Osteoblast (primary cell): ENCODE measurements at regions not wholly inside any gene's neighbourhood (a gene's known extent, or its start where the extent isn't known, plus 50 kb on each side); places are given as distances from the start of the nearest gene placed in this dataset.

Experiments used
- DNase-seq: peaks from one replicate; pipeline ENCODE4 v3.0.0; 2011; ENCODE audit warnings: low spot score, mixed read lengths; ENCODE audit not compliant: insufficient read length; ENCODE audit errors: missing footprints
- H2AFZ ChIP-seq: 2 replicates; pipeline ENCODE4 v1.6.0; 2011; ENCODE audit warnings: mild to moderate bottlenecking, low read length
- H3K27ac ChIP-seq: 2 replicates; pipeline ENCODE4 v1.5.1; 2011; ENCODE audit warnings: mild to moderate bottlenecking, low read depth, low read length, moderate library complexity
- H3K27me3 ChIP-seq: 2 replicates; pipeline ENCODE4 v1.6.0; 2012; ENCODE audit warnings: mild to moderate bottlenecking, control low read depth, inconsistent platforms, low read length, moderate library complexity; ENCODE audit not compliant: insufficient read depth
- H3K36me3 ChIP-seq: 2 replicates; pipeline ENCODE4 v1.5.1; 2011; ENCODE audit warnings: mild to moderate bottlenecking, low read length, control low read depth, moderate library complexity; ENCODE audit not compliant: insufficient read depth
- H3K4me1 ChIP-seq: 2 replicates; pipeline ENCODE4 v1.5.1; 2011; ENCODE audit warnings: mild to moderate bottlenecking, low read length, control low read depth, moderate library complexity; ENCODE audit not compliant: insufficient read depth
- H3K4me2 ChIP-seq: 2 replicates; pipeline ENCODE4 v1.6.0; 2011; ENCODE audit warnings: mild to moderate bottlenecking, low read length; ENCODE audit not compliant: insufficient read depth
- H3K4me3 ChIP-seq: fragments of 200-600 bp; sonication (generic); 3 replicates; pipeline ENCODE4 v1.5.1; 2012; ENCODE audit warnings: mild to moderate bottlenecking, low read length, inconsistent platforms; ENCODE audit not compliant: insufficient read depth
- H3K79me2 ChIP-seq: 2 replicates; pipeline ENCODE4 v1.6.0; 2012; ENCODE audit warnings: mild to moderate bottlenecking, low read length, control low read depth, inconsistent platforms; ENCODE audit not compliant: insufficient read depth
- H3K9me3 ChIP-seq: 2 replicates; pipeline ENCODE4 v1.5.1; 2011; ENCODE audit warnings: low read depth, low read length, control low read depth
- H4K20me1 ChIP-seq: 2 replicates; pipeline ENCODE4 v1.6.0; 2012; ENCODE audit warnings: mild to moderate bottlenecking, low read length, control low read depth; ENCODE audit not compliant: insufficient read depth
- TF ChIP-seq, protein P1 (sequence below): IDR thresholded peaks from 2 replicates; pipeline ENCODE4 v1.5.1; 2011; ENCODE audit warnings: mild to moderate bottlenecking, low read depth, low read length, moderate library complexity; ENCODE audit errors: extremely low read depth

DNA sequence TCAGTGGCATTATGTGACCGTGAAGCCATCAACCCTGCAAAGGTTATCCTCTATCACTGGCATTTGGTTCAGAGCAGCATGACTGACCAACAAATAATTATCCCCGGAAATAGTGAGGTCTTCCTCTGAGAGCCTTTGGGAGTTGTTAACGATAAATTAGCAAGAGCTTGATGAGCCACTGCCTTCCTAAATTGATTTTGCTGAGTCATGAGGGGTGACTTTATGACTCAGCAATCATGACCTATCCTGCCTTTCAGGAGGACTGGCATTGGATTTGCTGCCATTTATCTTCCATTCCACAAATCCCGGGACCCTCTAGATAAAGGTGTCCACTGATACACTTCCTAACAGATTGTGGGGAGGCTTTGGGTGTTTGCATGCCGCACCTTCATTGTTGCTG lies 80.8 kb upstream of the MTNR1B start:
- Histone ChIP-seq H3K27me3 (no peaks in the 10 kb centered on the region), H3K4me3 (no peak overlapping the region), H3K27ac (no peak overlapping the region), H3K36me3 (no peaks in the 10 kb centered on the region), H2AFZ (no peak overlapping the region), H3K4me1 (no peaks in the 10 kb centered on the region), H3K4me2 (no peak overlapping the region), H4K20me1 (no peaks in the 10 kb centered on the region), H3K9me3 (no peaks in the 10 kb centered on the region), H3K79me2 (no peaks in the 10 kb centered on the region)
- TF ChIP-seq, protein P1, sequence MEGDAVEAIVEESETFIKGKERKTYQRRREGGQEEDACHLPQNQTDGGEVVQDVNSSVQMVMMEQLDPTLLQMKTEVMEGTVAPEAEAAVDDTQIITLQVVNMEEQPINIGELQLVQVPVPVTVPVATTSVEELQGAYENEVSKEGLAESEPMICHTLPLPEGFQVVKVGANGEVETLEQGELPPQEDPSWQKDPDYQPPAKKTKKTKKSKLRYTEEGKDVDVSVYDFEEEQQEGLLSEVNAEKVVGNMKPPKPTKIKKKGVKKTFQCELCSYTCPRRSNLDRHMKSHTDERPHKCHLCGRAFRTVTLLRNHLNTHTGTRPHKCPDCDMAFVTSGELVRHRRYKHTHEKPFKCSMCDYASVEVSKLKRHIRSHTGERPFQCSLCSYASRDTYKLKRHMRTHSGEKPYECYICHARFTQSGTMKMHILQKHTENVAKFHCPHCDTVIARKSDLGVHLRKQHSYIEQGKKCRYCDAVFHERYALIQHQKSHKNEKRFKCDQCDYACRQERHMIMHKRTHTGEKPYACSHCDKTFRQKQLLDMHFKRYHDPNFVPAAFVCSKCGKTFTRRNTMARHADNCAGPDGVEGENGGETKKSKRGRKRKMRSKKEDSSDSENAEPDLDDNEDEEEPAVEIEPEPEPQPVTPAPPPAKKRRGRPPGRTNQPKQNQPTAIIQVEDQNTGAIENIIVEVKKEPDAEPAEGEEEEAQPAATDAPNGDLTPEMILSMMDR: no peak
- DNase-seq: no peak

- no peaks in the 10 kb centered on the region for H3K36me3 ChIP-seq
- no peaks in the 10 kb centered on the region for H3K4me1 ChIP-seq
- TF ChIP-seq, protein P1: no peak
- no peaks in the 10 kb centered on the region for H3K79me2 ChIP-seq
- no peak overlapping the region for H2AFZ ChIP-seq
- H3K27ac ChIP-seq: no peak overlapping the region
- no peak for DNase-seq
- H3K9me3 ChIP-seq: no peaks in the 10 kb centered on the region
- no peaks in the 10 kb centered on the region for H3K27me3 ChIP-seq
- H3K4me3 ChIP-seq: no peak overlapping the region
- H4K20me1 ChIP-seq: no peaks in the 10 kb centered on the region
- no peak overlapping the region for H3K4me2 ChIP-seq
Observed at GRCh38 chr11:92890846-92891245, 78.6 kb upstream of the MTNR1B start.

- Histone ChIP-seq H3K27ac (no peak overlapping the region), H3K36me3 (no peaks in the 10 kb centered on the region), H3K27me3 (no peaks in the 10 kb centered on the region), H3K79me2 (no peaks in the 10 kb centered on the region), H3K4me3 (no peak overlapping the region), H4K20me1 (no peaks in the 10 kb centered on the region), H3K4me2 (no peak overlapping the region), H3K4me1 (no peaks in the 10 kb centered on the region), H2AFZ (no peak overlapping the region), H3K9me3 (no peaks in the 10 kb centered on the region)
- TF ChIP-seq, protein P1: no peak
- DNase-seq: no peak
Observed at GRCh38 chr11:92892802-92893684, 76.4 kb upstream of the MTNR1B start.

DNA sequence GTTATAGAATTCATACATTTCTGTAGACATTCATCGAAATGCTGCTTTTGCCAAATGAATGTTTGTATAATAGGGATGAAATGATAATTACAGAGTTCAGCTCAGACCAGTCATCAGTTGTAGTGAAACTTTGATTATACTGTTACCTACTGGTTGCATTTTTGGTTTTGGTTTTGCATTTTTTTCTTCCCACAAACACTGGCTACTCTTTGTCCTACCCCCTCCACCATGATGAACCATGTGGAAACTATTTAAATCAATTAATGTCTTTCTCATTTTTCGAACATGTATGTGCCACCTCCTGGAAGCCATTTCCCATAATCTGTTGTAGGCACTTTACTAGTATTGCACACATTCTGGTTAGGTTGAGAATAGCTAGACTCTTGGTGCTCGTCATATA lies 75.3 kb upstream of the MTNR1B start:
- TF ChIP-seq, protein P1: no peak
- Histone ChIP-seq H2AFZ (no peak overlapping the region), H3K4me2 (no peak overlapping the region), H3K4me3 (no peak overlapping the region), H3K36me3 (no peaks in the 10 kb centered on the region), H3K4me1 (no peaks in the 10 kb centered on the region), H3K79me2 (no peaks in the 10 kb centered on the region), H3K27ac (no peak overlapping the region), H4K20me1 (no peaks in the 10 kb centered on the region), H3K9me3 (no peaks in the 10 kb centered on the region), H3K27me3 (no peaks in the 10 kb centered on the region)
- no peak for DNase-seq
